GM13976 (cell line): ENCODE measurements at regions not wholly inside any gene's neighbourhood (a gene's known extent, or its start where the extent isn't known, plus 50 kb on each side); places are given as distances from the start of the nearest gene placed in this dataset.

Experiments
- DNase-seq: peaks from one replicate; pipeline ENCODE4 v3.0.0; 2012; ENCODE audit warnings: low spot score
- CTCF ChIP-seq: IDR thresholded peaks from 2 replicates; pipeline ENCODE4 v1.5.1; 2012; ENCODE audit warnings: borderline replicate concordance, mild to moderate bottlenecking; ENCODE audit not compliant: insufficient read depth; ENCODE audit errors: extremely low read depth, missing control alignments, control extremely low read depth
- in situ Hi-C: fragments of 300-500 bp; cut with MboI; formaldehyde crosslinking; loops from one replicate; pipeline ENCODE4 v1.12.0; 2022; ENCODE audit warnings: low sequenced_read_pairs, mixed read lengths, inconsistent platforms; ENCODE audit not compliant: unreplicated experiment

GRCh38 chr13:21853779-21854178 is 182.9 kb downstream of the FGF9 start:
- no peak for DNase-seq
- in situ Hi-C loops: no loop called here
- no peak for TF ChIP-seq CTCF

- in situ Hi-C loops: no loop called here
- no peak for DNase-seq
- no peak for TF ChIP-seq CTCF
Observed at GRCh38 chr13:21868823-21869222, 197.9 kb downstream of the FGF9 start.

GRCh38 chr13:21871382-21871781 is 200.5 kb downstream of the FGF9 start:
- in situ Hi-C loops: no loop called here
- TF ChIP-seq CTCF: no peak
- no peak for DNase-seq

- no peak for DNase-seq
- TF ChIP-seq CTCF: no peak
- in situ Hi-C loops: no loop called here
Observed at GRCh38 chr13:21871919-21872318, 201.0 kb downstream of the FGF9 start.

- TF ChIP-seq CTCF: no peak
- DNase-seq: no peak
Observed at GRCh38 chr13:21872795-21873194, 201.9 kb downstream of the FGF9 start.

GRCh38 chr13:21875116-21875515 is 204.2 kb downstream of the FGF9 start:
- DNase-seq: no peak
- no peak for TF ChIP-seq CTCF
- in situ Hi-C loops: no loop called here

More at GRCh38 chr13:21872795-21873194, 201.9 kb downstream of the FGF9 start:
- in situ Hi-C loops: no loop called here
